NCI-H1694 treated with DMSO at 0.1 percent for 48 hours (cell line): ENCODE measurements at regions not wholly inside any gene's neighbourhood (a gene's known extent, or its start where the extent isn't known, plus 50 kb on each side); places are given as distances from the start of the nearest gene placed in this dataset.

Experiments
- DNase-seq: peaks from one replicate; lab custom pipeline; 2025; lab: John Stamatoyannopoulos, UW

DNA sequence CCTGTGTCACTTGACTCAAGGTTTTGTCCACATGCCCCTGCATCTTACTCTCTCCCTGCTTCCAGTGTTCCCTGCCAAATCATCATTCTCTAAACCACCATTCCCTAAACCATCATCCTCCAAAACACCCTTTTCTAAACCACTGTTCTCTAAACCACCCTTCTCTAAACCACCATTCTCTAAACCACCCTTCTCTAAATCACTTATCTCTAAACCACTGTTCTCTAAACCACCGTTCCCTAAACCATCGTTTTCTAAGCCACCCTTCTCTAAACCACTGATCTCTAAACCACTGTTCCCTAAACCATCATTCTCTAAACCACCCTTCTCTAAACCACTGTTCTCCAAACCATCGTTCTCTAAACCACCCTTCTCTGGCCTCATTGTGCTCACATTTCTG is 142.1 kb downstream of the CXCL12 start:
- no peak for DNase-seq

- no peak for DNase-seq
Measured at GRCh38 chr10:44242091-44242490, 142.8 kb downstream of the CXCL12 start.

DNA sequence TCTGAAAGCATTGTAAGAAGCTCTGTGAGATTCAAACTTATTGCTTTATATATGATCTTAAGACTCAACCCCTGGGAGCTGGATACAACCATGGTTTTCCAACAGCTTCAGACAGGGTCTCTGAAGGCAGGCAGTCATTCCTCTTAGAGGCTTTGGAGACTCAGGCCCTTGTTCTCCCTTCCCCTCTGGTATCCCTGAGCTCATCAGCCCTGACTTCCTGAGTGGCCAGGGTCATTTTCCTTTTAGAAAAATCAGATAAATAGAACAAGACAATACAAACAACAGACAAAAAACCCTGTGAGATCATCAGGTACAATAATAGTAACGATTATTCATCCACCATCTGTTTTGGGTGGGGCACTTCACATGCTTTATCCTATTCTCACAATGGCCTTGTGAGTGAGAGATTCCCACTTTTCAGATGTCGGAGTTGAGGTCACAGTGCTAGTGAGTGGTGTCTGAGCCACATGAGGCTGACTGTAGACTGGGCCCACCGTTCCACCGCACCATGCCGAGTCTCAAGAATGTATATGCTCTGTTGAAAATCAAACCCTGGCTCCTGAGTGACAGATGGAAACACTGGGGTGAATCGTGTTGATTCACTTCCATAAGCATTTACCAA is 144.2 kb downstream of the CXCL12 start:
- DNase-seq = no peak

GRCh38 chr10:44238212-44238611 is 146.7 kb downstream of the CXCL12 start:
- DNase-seq = no peak

- no peak for DNase-seq
Measured at GRCh38 chr10:44237364-44238049, 147.4 kb downstream of the CXCL12 start.

DNA sequence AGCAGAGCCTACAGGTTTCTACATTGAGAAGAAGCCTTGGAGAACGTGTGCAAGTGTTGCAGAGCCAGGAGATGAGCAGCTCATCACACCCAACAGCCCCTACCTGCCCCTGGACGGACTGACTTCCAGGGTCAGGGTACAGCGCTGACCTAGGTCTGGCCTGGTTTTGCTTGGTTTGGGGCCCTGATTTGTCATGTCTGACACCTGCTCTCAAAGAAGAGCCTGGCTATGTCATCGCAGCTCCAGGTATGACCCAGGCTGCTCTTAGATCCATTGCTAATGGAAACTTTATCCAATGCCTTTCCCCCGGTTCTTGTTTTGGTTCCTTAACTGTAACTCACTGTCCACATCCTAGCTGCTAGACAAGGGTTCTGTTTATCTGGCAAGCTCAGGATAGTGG is 149.5 kb downstream of the CXCL12 start:
- no peak for DNase-seq

GRCh38 chr10:44234483-44234875 is 150.4 kb downstream of the CXCL12 start:
- no peak for DNase-seq

DNA sequence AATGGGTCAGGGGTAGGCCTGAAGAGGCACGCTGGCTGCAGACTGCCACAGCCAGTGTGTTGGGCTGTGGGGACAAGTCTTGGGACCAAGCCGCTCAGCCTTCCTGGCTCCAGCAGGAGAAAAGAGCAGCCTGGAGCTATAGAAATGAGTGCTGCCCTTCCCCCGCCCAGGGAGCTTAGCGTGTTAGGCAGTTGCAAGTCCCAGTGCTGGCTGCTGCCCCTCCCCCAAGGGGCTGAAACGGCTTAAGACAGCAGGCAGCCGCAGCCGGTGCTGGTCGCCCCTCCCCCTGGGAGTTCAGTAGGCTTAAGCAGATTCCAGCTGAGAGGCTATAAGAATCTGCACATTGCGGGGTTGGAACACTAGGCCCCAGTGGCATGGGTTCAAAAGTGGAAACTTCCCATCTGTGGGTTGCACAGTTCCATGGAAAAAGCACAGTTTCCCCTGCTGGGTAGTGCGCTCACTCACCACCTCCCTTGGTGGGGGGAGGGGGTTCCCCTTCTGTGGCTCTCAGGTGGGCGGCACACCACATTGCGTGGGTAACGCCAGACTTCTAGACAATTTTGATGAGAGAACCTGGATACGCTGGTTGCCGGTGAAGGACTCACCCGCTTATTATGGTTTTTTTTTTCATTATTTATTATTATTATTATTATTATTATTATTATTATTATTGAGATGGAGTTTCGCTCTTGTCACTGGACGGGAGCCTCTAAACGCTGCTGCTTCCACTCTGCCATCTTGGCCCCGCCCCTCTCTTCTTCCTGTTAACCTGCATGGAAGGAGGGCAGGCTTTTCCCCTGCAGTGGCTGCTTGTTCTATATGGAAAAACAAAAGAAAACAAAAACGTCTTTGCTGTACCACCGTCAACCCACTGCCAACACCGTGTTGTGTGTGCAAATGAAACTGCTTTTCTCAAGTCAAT is 151.1 kb downstream of the CXCL12 start:
- no peak for DNase-seq

- no peak for DNase-seq
Measured at GRCh38 chr10:44217274-44217820, 167.6 kb downstream of the CXCL12 start.

- DNase-seq = no peak
Measured at GRCh38 chr10:44216073-44216472, 168.8 kb downstream of the CXCL12 start.

- DNase-seq = no peak
Measured at GRCh38 chr10:44209811-44210210, 175.1 kb downstream of the CXCL12 start.

- no peak for DNase-seq
Measured at GRCh38 chr10:44207160-44207559, 177.7 kb downstream of the CXCL12 start.

- no peak for DNase-seq
Measured at GRCh38 chr10:44206127-44206818, 178.6 kb downstream of the CXCL12 start.

DNA sequence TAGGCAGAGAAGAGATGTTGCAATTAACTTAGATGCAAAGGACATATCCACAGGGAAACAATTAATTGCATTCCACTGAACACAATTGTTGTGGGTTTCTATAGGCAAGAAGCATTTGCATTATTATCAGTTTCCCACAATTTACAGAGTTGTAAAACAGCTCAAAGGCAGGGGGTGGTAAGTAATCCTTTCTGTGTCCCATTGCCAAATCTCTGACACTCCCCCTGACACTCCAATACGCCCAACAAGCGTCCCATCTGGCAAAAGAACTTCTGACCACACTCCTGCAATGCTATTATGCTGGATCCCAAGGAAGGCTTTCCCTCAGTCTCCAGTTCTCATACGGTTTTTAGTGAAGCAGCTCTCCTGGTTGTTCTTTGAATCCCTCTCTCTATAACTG is 179.8 kb downstream of the CXCL12 start:
- DNase-seq = no peak

DNA sequence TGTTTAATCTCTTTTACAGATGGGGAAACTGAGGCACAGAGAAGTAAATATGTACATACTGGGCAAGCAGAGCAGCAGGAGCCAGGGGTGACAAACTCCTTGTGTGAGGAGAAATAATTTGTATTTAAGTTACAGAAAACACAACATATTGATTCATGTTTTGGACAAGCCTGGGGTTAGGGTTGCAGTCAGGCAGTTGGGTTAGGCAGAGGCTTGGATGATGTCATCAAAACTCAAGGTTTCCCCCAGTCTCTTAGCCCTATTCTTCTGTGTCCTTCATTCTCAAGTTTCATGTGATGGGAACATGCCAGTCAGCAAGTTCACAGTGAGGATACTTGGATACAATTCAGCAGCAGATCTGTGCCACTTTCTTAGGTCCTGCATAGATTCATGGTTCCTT is 181.4 kb downstream of the CXCL12 start:
- no peak for DNase-seq

GRCh38 chr10:44202952-44203351 is 181.9 kb downstream of the CXCL12 start:
- DNase-seq = no peak

GRCh38 chr10:44201656-44202055 is 183.2 kb downstream of the CXCL12 start:
- no peak for DNase-seq

DNA sequence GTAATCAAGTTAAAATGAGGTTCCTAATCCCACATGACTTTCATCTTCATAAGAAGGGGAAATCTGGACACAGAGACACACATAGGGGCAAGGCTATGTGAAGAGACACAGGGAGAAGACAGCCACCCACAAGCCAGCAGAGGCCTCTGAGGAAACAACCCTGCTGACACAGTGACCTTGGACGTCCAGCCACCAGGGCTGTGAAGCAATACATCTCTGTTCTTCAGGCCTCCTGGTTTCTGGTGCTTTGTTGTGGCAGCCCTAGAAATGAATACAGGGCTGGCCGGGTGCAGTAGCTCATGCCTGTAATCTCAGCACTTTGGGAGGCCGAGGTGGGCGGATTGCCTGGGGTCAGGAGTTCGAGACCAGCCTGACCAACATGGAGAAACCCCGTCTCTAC is 183.9 kb downstream of the CXCL12 start:
- DNase-seq = no peak

GRCh38 chr10:44199991-44200655 is 184.8 kb downstream of the CXCL12 start:
- no peak for DNase-seq

GRCh38 chr10:44199267-44199666 is 185.6 kb downstream of the CXCL12 start:
- no peak for DNase-seq

GRCh38 chr10:44198780-44199097 is 186.2 kb downstream of the CXCL12 start:
- no peak for DNase-seq
